Stomach (tissue), 8 donors: ENCODE measurements at regions not wholly inside any gene's neighbourhood (a gene's known extent, or its start where the extent isn't known, plus 50 kb on each side); places are given as distances from the start of the nearest gene placed in this dataset.

Experiments used
- DNase-seq, 2 donors: peaks; one replicate each; pipeline versions ENCODE4 v3.0.0 to v3.0.0-alpha.2; 2013 to 2019
- H3K27ac ChIP-seq, 5 donors: fragments of 200-600 bp in 4 of 5; sonication (generic) in 4 of 5; one replicate each; pipeline ENCODE4 v1.5.1; 2013 to 2019; ENCODE audit warnings: mild to moderate bottlenecking in 1 of 5, moderate library complexity in 1 of 5
- H3K27me3 ChIP-seq, 3 donors: fragments of 200-600 bp; sonication (generic); one replicate each; pipeline ENCODE4 v1.5.1; 2017 to 2019; ENCODE audit warnings: mixed run types in 1 of 3
- H3K36me3 ChIP-seq, 4 donors: fragments of 200-600 bp; sonication (generic); 1 replicate in 3 of 4; 2 replicates in 1 of 4; pipeline ENCODE4 v1.5.1; 2016 to 2019
- H3K4me1 ChIP-seq, 4 donors: fragments of 200-600 bp; sonication (generic); one replicate each; pipeline ENCODE4 v1.5.1; 2016 to 2019
- H3K4me3 ChIP-seq, 4 donors: fragments of 200-600 bp; sonication (generic) in 3 of 4; one replicate each; pipeline ENCODE4 v1.5.1; 2016 to 2019; ENCODE audit warnings: mild to moderate bottlenecking in 1 of 4
- H3K9me3 ChIP-seq, 4 donors: fragments of 200-600 bp; sonication (generic); one replicate each; pipeline ENCODE4 v1.5.1; 2016 to 2019
- EP300 ChIP-seq: sonication (generic); formaldehyde crosslinking; IDR thresholded peaks from one replicate; pipeline ENCODE4 v1.6.1; 2017; ENCODE audit warnings: antibody characterized with exemption
- POLR2A ChIP-seq, 4 donors: fragments of 450-650 bp; IDR thresholded peaks; one replicate each; pipeline ENCODE4 v1.6.1; 2016; ENCODE audit warnings: antibody characterized with exemption in 4 of 4, control low read depth in 2 of 4, mild to moderate bottlenecking in 1 of 4, moderate library complexity in 1 of 4
- POLR2AphosphoS5 ChIP-seq, 3 donors: sonication (generic); formaldehyde crosslinking; IDR thresholded peaks; one replicate each; pipeline ENCODE4 v1.6.1; 2016; ENCODE audit warnings: antibody characterized with exemption in 3 of 3
- WGBS, 5 donors: extraction: QIAGEN DNeasy Blood & Tissue Kit in 3 of 5; methylation state at CpG; one replicate each; pipeline versions ENCODE4 v1.1.5 to v1.1.7; 2013 to 2018; 5-methylcytosine and 5-hydroxymethylcytosine counted together
- intact Hi-C: fragments of 100-400 bp; cut with DNase I; formaldehyde crosslinking; loops from one replicate; pipeline ENCODE4 v1.15.1; 2023; ENCODE audit warnings: low total_unique reads
- TF ChIP-seq, protein P1 (sequence below), 7 experiments: fragments of 450-650 bp in 4 of 7; fragments of 200-600 bp in 3 of 7; sonication (generic) in 3 of 7; IDR thresholded peaks; one replicate each; pipeline ENCODE4 v1.5.1; 2016 to 2019; ENCODE audit warnings: antibody characterized with exemption in 7 of 7, control low read depth in 2 of 7, mild to moderate bottlenecking in 1 of 7
- donor health status: healthy with polysubstance abuse.
- donor health status: Bipolar disorder and iron deficiency.
- donor health status: healthy.

DNA sequence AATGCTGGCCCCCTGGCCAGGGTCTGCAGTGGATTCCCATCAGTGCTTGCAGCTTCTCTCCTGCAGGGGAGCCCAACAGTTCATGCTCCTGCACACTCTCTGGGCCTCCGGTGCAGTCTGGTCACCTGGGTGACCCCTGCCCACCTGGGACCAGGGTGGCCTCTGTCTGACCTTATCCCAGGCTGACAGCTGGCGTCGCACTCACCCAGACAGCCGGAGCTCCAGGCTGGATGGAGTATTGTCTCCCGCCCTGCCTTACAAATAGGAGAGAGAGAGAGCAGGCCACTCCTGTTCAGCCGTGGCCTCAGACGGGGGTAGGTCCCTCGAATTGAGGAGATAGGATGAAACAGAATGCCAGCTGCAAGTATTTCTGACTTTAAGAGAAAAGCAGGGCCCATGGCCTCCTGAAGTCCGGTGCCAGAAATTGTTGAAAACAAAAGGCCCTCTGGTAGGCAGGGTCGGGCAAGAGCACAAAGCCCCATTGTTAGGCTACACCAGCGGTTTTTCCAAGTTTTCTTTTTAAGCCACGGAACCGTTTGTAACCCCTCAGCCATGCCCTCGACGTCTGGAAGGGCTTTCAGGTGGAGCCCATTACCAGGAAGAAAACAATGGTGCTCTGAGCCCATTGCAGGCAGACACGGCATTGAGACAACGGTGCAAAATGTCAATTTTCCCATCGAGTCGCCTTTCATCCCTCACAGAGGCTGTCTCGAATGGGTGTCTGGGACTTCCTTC lies 258.4 kb downstream of the BCL11A start:
- Histone ChIP-seq H3K9me3 (no peaks in the 10 kb centered on the region), H3K4me1 (no peaks in the 10 kb centered on the region), H3K4me3 (no peak overlapping the region), H3K27me3 (no peaks in the 10 kb centered on the region), H3K27ac (no peak overlapping the region), H3K36me3 (no peaks in the 10 kb centered on the region)
- peak in 1 of 2 donors; percentile 35 for DNase-seq
- intact Hi-C loops = no loop called here
- TF ChIP-seq POLR2AphosphoS5 (IDR thresholded peaks at IDR 0.05) (no peak), EP300 (no peak), POLR2A (IDR thresholded peaks at IDR 0.05) (no peak)
- TF ChIP-seq, protein P1, sequence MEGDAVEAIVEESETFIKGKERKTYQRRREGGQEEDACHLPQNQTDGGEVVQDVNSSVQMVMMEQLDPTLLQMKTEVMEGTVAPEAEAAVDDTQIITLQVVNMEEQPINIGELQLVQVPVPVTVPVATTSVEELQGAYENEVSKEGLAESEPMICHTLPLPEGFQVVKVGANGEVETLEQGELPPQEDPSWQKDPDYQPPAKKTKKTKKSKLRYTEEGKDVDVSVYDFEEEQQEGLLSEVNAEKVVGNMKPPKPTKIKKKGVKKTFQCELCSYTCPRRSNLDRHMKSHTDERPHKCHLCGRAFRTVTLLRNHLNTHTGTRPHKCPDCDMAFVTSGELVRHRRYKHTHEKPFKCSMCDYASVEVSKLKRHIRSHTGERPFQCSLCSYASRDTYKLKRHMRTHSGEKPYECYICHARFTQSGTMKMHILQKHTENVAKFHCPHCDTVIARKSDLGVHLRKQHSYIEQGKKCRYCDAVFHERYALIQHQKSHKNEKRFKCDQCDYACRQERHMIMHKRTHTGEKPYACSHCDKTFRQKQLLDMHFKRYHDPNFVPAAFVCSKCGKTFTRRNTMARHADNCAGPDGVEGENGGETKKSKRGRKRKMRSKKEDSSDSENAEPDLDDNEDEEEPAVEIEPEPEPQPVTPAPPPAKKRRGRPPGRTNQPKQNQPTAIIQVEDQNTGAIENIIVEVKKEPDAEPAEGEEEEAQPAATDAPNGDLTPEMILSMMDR (IDR thresholded peaks at IDR 0.05) = no peak
- 34 to 58% (median 47%) methylated on average over 19 to 20 of the region's 20 CpGs for WGBS, 5 donors

DNA sequence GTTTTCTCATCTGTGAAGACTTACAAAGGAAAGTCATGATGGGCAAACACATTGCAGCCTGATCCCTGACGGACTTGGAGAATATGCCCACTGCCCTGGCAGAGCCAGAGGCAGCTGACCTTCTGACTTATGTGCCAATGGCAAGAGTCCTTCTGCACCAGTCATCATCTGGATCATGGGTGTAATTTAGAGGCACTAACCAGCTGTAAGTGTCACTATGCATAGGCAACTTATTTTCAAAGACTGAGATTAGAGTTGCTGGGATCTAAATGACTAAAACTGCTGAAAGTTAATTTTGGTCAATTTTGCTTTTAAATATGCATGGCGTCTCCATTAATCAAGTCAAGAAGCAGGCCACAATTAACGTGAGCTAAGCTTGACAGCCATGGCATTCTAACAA lies 261.2 kb downstream of the BCL11A start:
- Histone ChIP-seq H3K4me1 (no peaks in the 10 kb centered on the region), H3K9me3 (no peaks in the 10 kb centered on the region), H3K4me3 (no peak overlapping the region), H3K36me3 (no peaks in the 10 kb centered on the region), H3K27me3 (no peaks in the 10 kb centered on the region), H3K27ac (no peak overlapping the region)
- no peak for TF ChIP-seq POLR2AphosphoS5 (IDR thresholded peaks at IDR 0.05)
- intact Hi-C loops = no loop called here
- 72 to 90% (median 87%) methylated on average over 3 of the region's 3 CpGs for WGBS, 5 donors
- DNase-seq = no peak

DNA sequence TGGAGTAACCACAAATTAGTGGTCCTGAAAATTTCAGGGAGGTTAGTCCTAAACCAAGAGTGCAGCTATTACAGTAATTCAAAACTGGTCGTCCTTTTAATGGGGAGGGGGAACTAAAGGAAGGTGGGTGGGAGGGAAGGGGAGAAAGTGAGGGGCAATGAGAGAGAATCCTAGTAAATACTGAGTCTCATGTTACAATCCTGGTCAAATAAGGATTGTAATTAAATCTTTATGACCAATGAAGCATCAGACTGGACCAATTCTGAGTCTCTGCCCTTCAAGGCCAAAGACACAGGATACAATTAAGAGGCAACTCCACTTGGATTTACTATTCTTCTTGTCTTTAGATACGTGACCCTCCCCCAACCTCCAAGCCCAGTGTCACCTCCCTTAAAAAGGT lies 262.9 kb downstream of the BCL11A start:
- intact Hi-C loops = no loop called here

DNA sequence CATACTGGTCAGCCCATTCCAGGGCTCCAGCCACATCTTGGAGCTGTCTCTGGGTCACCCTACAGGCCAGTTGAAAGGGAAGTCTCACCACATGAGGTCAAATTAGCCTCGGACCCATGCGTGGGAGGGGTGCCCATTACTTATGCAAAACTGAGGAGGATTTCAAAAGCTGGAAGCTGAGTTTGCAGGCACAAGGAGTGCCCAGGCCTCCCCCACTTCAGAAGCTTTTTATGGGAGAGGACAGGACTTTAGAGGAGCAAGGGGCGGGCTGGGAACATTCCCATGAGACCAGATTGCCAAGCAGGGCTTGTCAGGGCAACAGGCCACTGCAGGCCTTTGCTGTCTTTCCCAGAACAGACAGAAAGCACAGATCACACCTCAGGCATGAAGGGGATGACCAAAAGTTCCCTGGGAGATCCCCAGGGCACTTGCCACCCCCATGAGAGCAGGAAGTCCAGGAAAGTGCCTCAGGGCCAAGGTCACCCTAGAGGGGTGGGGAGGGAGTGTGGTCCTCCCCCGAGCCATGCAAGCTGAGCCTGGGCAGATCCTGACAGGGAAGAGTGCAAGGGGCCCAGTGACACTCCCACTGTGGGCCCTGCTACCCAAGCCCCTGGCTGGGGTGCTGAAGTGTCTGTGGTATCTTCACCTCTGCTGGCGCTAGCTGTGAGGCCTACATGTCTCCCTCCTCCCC lies 267.7 kb downstream of the BCL11A start:
- Histone ChIP-seq H3K36me3 (no peaks in the 10 kb centered on the region), H3K27ac (no peak overlapping the region), H3K27me3 (no peaks in the 10 kb centered on the region), H3K4me3 (no peak overlapping the region), H3K9me3 (no peaks in the 10 kb centered on the region), H3K4me1 (no peaks in the 10 kb centered on the region)
- TF ChIP-seq POLR2AphosphoS5 (IDR thresholded peaks at IDR 0.05) (no peak), EP300 (no peak), POLR2A (IDR thresholded peaks at IDR 0.05) (no peak)
- TF ChIP-seq, protein P1 (IDR thresholded peaks at IDR 0.05) = no peak
- WGBS, 5 donors = 73 to 92% (median 80%) methylated on average over 4 to 5 of the region's 5 CpGs
- intact Hi-C loops = no loop called here
- no peak for DNase-seq

More for the DNA sequence above, 262.9 kb downstream of the BCL11A start:
- no peak for DNase-seq
- no peaks in the 10 kb centered on the region for H3K4me1 ChIP-seq
- H3K27ac ChIP-seq = no peak overlapping the region
- no peak for TF ChIP-seq POLR2AphosphoS5 (IDR thresholded peaks at IDR 0.05)
- TF ChIP-seq, protein P1 (IDR thresholded peaks at IDR 0.05) = no peak
- TF ChIP-seq EP300 = no peak
- no peak for TF ChIP-seq POLR2A (IDR thresholded peaks at IDR 0.05)
- H3K4me3 ChIP-seq = no peak overlapping the region
- WGBS, 5 donors = 55 to 73% (median 66%) methylated on average over 2 of the region's 2 CpGs
- H3K27me3 ChIP-seq = no peaks in the 10 kb centered on the region
- H3K9me3 ChIP-seq = no peaks in the 10 kb centered on the region
- H3K36me3 ChIP-seq = no peaks in the 10 kb centered on the region

DNA sequence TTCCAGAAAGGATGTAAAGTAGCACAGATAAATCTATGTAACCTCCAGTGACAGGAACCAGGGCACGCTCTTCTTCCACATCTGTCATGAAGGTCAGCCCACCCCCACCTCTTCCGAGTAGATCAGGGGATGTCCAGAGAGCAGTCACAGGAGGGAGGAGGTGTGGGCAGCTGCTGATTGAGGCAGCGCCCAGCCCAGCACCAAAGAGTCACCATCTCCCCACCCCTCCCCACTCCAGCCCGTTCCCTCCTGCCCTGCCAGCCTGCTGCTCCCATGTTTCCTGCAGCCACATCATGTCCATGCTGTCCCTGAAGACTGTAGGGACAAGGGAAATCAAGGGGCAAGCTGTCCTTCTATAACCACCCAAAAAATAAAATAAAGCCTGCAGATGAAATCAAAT lies 269.8 kb downstream of the BCL11A start:
- no peaks in the 10 kb centered on the region for H3K27me3 ChIP-seq
- no peak for TF ChIP-seq EP300
- TF ChIP-seq, protein P1 (IDR thresholded peaks at IDR 0.05) = no peak
- no peak for TF ChIP-seq POLR2AphosphoS5 (IDR thresholded peaks at IDR 0.05)
- no peak for TF ChIP-seq POLR2A (IDR thresholded peaks at IDR 0.05)
- H3K9me3 ChIP-seq = no peaks in the 10 kb centered on the region
- DNase-seq = no peak
- no peak overlapping the region for H3K27ac ChIP-seq
- no peaks in the 10 kb centered on the region for H3K4me1 ChIP-seq
- no peak overlapping the region for H3K4me3 ChIP-seq
- H3K36me3 ChIP-seq = no peaks in the 10 kb centered on the region
- intact Hi-C loops = no loop called here
- WGBS, 5 donors = 54 to 66% (median 59%) methylated on average over 4 of the region's 4 CpGs
